ENCODE measurements at regions not wholly inside any gene's neighbourhood (a gene's known extent, or its start where the extent isn't known, plus 50 kb on each side); places are given as distances from the start of the nearest gene placed in this dataset.

GRCh38 chrX:65600106-65600505 is 65.5 kb upstream of the LAS1L start:
- TF ChIP-seq CTCF (IDR thresholded peaks at IDR 0.05; ENCODE audit: low read length): no peak
- no peak for TF ChIP-seq EZH2 (optimal IDR thresholded peaks at IDR 0.05; ENCODE audit: low read depth, low read length)
